Nucleus accumbens (tissue), 56 donors: ENCODE measurements at regions not wholly inside any gene's neighbourhood (a gene's known extent, or its start where the extent isn't known, plus 50 kb on each side); places are given as distances from the start of the nearest gene placed in this dataset.

Experiments used
- DNase-seq, 56 donors: peaks; one replicate each; lab custom pipeline; 2025; lab: John Stamatoyannopoulos, UW

- DNase-seq: peak; percentile 6 to 94 (median 77)
These were observed 53.7 kb upstream of the FABP6 start for GRCh38 chr5:160175438-160176218.

DNA sequence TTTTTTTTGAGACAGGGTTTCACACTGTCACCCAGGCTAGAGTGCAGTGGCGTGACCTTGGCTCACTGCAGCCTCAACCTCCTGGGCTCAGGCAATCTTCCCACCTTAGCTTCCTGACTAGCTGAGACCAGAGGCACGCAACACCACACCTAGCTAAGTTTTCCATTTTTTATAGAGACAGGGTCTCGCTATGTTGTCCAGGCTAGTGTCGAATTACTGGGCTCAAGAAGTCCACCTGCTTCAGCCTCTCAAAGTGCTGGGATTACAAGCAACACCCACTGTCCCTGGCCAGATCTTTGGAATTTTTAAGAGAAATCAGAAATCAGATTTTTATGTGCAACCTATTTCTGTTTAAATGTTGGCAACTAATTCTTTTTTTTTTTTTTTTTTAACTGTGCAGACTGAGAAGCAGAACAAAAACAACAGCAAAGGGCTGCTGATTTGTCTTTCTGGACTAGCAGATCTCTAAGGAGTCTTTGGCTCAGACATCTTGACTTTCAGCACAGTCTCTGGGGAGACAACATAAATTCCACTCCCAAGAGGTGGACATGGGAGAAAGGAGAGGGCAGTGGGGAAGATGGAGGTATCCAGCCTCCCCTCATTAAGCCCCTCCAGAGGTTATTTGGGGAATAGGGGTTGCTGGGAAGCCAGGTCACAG is 54.4 kb upstream of the FABP6 start:
- no peak for DNase-seq

GRCh38 chr5:160174290-160174689 is 55.0 kb upstream of the FABP6 start:
- no peak for DNase-seq

DNA sequence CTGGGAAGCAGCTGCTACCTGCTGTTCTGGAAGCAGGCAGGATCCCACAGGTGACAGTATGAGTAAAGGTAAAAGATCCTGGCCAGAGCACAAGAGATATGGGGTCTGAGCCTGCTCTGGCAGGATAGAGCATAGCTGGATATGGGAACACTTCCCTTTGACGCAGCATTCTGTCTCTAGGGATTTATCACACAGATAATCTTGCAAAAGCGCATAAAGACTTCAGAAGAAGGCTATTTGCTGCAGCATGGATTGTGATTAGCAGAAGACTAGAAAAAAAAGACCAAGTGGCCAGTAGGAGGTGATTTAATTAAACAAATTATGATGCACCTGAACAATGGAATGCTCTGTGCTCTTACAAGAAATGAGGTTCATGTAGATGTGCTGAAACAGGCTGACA is 52.4 kb upstream of the PWWP2A start:
- no peak for DNase-seq

- no peak for DNase-seq
These were observed 50.1 kb upstream of the PWWP2A start for GRCh38 chr5:160169326-160169725.
